MM.1S (cell line): ENCODE measurements at regions not wholly inside any gene's neighbourhood (a gene's known extent, or its start where the extent isn't known, plus 50 kb on each side); places are given as distances from the start of the nearest gene placed in this dataset.

Experiments
- DNase-seq: peaks from one replicate; pipeline ENCODE4 v3.0.0-alpha.2; 2015
- H2AFZ ChIP-seq: fragments of 300-600 bp; sonication (generic); 2 replicates; pipeline ENCODE4 v1.6.0; 2016; ENCODE audit warnings: antibody characterized with exemption, low read length
- H3F3A ChIP-seq: fragments of 300-600 bp; sonication (generic); 2 replicates; pipeline ENCODE4 v1.6.1; 2016; ENCODE audit warnings: mild to moderate bottlenecking, antibody characterized with exemption, low read length, moderate library complexity, mixed read lengths; ENCODE audit not compliant: insufficient read depth
- H3K27ac ChIP-seq: fragments of 300-600 bp; sonication (generic); 2 replicates; pipeline ENCODE4 v1.5.1; 2016; ENCODE audit warnings: mild to moderate bottlenecking, low read length
- H3K27me3 ChIP-seq: fragments of 300-600 bp; sonication (generic); replicated peaks from 2 replicates; pipeline ENCODE4 v1.6.0; 2016; ENCODE audit warnings: low read length; ENCODE audit not compliant: insufficient read depth
- H3K36me3 ChIP-seq: fragments of 300-600 bp; sonication (generic); replicated peaks from 2 replicates; pipeline ENCODE4 v1.6.1; 2016; ENCODE audit warnings: mild to moderate bottlenecking, low read length, mixed read lengths; ENCODE audit not compliant: insufficient read depth
- H3K4me1 ChIP-seq: fragments of 300-600 bp; sonication (generic); 2 replicates; pipeline ENCODE4 v1.6.1; 2016; ENCODE audit warnings: low read length, mixed read lengths
- H3K4me2 ChIP-seq: fragments of 300-600 bp; sonication (generic); 2 replicates; pipeline ENCODE4 v1.6.0; 2016; ENCODE audit warnings: low read depth, low read length
- H3K4me3 ChIP-seq: fragments of 300-600 bp; sonication (generic); 2 replicates; pipeline ENCODE4 v1.5.1; 2016; ENCODE audit warnings: low read length, mixed read lengths
- H3K79me2 ChIP-seq: fragments of 300-600 bp; sonication (generic); 2 replicates; pipeline ENCODE4 v1.6.1; 2016; ENCODE audit warnings: mixed run types, low read length, mixed read lengths
- H3K9ac ChIP-seq: fragments of 300-600 bp; sonication (generic); 2 replicates; pipeline ENCODE4 v1.6.1; 2016; ENCODE audit warnings: low read length, mixed read lengths
- H3K9me2 ChIP-seq: fragments of 300-600 bp; sonication (generic); replicated peaks from 2 replicates; pipeline ENCODE4 v1.6.1; 2016; ENCODE audit warnings: mild to moderate bottlenecking, low read length, mixed read lengths; ENCODE audit not compliant: insufficient read depth
- H3K9me3 ChIP-seq: fragments of 300-600 bp; sonication (generic); replicated peaks from 2 replicates; pipeline ENCODE4 v1.6.1; 2016; ENCODE audit warnings: mild to moderate bottlenecking, low read length, mixed read lengths; ENCODE audit not compliant: insufficient read depth
- H4K20me1 ChIP-seq: fragments of 300-600 bp; sonication (generic); 2 replicates; pipeline ENCODE4 v1.6.1; 2016; ENCODE audit warnings: mild to moderate bottlenecking, low read length, moderate library complexity, mixed read lengths; ENCODE audit not compliant: insufficient read depth
- EZH2 ChIP-seq: fragments of 300-600 bp; sonication (generic); optimal IDR thresholded peaks from 2 replicates; pipeline ENCODE3; 2017; ENCODE audit warnings: low read depth, mild to moderate bottlenecking, antibody characterized with exemption, low read length, mixed read lengths
- EZH2phosphoT487 ChIP-seq: fragments of 300-600 bp; sonication (generic); IDR thresholded peaks from 2 replicates; pipeline ENCODE4 v1.6.1; 2018; ENCODE audit warnings: antibody characterized with exemption, low read length
- TF ChIP-seq, protein P1 (sequence below): fragments of 300-600 bp; sonication (generic); IDR thresholded peaks from 2 replicates; pipeline ENCODE4 v1.5.1; 2016; ENCODE audit warnings: antibody characterized with exemption, low read length, mixed read lengths

DNA sequence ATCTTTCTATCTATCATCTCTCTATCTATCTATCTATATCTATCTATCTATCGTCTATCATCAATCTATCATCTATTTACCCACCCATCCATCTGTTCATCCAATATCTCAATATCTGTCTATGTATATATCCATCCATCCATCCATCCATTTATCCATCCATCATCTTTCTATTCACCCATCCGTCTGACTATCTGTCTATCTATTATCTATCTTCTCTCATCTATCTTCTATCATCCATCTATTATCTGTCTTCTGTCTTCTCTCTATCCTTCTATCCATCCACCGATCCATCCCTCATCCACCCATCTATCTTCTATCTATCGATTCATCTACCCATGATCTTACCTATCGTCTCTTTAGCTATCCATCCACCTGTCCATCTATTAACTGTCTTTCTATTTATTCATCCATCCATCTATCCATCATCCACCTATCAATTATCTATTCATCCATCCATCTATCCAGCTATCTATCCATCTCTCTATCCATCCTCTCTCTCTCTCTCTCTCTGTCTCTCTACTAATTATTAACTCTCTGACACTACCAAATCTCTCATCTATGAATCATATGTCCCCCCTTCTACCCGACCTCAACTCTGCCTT is 89.1 kb downstream of the DHCR7 start:
- no peak for TF ChIP-seq EZH2
- TF ChIP-seq, protein P1, sequence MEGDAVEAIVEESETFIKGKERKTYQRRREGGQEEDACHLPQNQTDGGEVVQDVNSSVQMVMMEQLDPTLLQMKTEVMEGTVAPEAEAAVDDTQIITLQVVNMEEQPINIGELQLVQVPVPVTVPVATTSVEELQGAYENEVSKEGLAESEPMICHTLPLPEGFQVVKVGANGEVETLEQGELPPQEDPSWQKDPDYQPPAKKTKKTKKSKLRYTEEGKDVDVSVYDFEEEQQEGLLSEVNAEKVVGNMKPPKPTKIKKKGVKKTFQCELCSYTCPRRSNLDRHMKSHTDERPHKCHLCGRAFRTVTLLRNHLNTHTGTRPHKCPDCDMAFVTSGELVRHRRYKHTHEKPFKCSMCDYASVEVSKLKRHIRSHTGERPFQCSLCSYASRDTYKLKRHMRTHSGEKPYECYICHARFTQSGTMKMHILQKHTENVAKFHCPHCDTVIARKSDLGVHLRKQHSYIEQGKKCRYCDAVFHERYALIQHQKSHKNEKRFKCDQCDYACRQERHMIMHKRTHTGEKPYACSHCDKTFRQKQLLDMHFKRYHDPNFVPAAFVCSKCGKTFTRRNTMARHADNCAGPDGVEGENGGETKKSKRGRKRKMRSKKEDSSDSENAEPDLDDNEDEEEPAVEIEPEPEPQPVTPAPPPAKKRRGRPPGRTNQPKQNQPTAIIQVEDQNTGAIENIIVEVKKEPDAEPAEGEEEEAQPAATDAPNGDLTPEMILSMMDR, result no peak
- no peak for TF ChIP-seq EZH2phosphoT487
- H3K4me1 ChIP-seq, result no peaks in the 10 kb centered on the region

DNA sequence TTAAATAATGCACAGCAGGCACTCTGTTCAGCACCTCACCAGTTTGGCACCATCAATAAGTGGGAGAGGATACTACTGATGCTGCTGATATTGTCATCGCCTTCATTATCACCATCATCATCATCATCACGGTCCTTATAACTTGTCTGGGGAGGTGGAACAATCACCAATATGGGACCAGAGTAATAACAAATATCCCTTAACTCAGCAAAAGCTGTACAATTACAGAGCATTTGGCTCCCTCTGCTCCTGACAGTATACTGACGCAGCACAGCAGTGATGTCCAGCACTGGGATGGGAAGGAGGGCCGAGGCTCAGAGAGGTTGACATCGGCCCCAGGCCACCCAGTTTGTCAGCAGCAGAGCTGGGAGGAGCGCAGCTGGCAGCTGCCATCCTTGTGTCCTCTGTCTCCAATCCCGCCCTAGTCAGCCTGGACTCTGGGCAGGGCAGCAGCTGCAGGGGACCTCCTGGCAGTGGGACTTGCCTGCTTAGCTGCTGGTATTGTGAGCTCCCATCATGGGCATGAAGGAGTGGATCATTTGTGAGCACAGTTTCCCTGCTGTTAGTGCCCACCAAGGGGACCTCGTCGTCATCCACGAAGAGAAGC is 90.0 kb downstream of the DHCR7 start:
- Histone ChIP-seq H4K20me1 (no peaks in the 10 kb centered on the region), H3K36me3 (no peaks in the 10 kb centered on the region), H3K4me2 (no peak overlapping the region), H3K9me3 (no peaks in the 10 kb centered on the region), H3K27me3 (peaks cover 41% of the 10 kb centered on the region), H3K4me1 (no peaks in the 10 kb centered on the region), H3F3A (no peaks in the 10 kb centered on the region), H3K27ac (no peak overlapping the region), H2AFZ (no peak overlapping the region), H3K79me2 (no peaks in the 10 kb centered on the region), H3K4me3 (no peak overlapping the region), H3K9me2 (no peaks in the 10 kb centered on the region), H3K9ac (no peak overlapping the region)
- DNase-seq, result no peak
- no peak for TF ChIP-seq EZH2
- no peak for TF ChIP-seq EZH2phosphoT487
- TF ChIP-seq, protein P1, result no peak

More for the DNA sequence above, 89.1 kb downstream of the DHCR7 start:
- DNase-seq, result no peak
- no peak overlapping the region for H2AFZ ChIP-seq
- peaks cover 41% of the 10 kb centered on the region for H3K27me3 ChIP-seq
- no peak overlapping the region for H3K27ac ChIP-seq
- no peaks in the 10 kb centered on the region for H3K36me3 ChIP-seq
- H3F3A ChIP-seq, result no peaks in the 10 kb centered on the region
- H3K9ac ChIP-seq, result no peak overlapping the region
- H3K9me3 ChIP-seq, result no peaks in the 10 kb centered on the region
- H3K9me2 ChIP-seq, result no peaks in the 10 kb centered on the region
- no peaks in the 10 kb centered on the region for H4K20me1 ChIP-seq
- H3K4me3 ChIP-seq, result no peak overlapping the region
- no peaks in the 10 kb centered on the region for H3K79me2 ChIP-seq
- H3K4me2 ChIP-seq, result no peak overlapping the region

DNA sequence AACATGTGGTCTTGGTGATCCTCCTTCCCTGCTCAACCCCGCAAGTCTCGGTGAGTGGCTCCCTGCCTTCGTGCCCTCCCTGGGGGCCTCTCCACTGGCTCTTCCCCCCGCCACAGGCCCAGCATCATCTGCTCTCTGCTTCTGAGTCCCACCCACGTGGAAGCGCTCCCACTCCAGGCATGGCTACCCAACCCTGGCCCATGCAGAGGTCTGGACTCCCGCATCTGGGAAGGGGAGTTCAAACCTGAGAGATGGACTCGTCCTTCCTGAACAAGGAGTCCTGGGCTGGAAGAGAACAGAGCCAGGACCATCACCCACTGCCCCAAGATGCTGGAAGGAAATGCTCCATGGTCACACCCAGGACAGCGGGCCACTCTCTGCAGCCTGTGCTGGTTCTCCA is 90.8 kb downstream of the DHCR7 start:
- no peak overlapping the region for H3K4me3 ChIP-seq
- no peak for DNase-seq
- no peaks in the 10 kb centered on the region for H3K36me3 ChIP-seq
- no peak overlapping the region for H3K9ac ChIP-seq
- H3K27me3 ChIP-seq, result peaks cover 49% of the 10 kb centered on the region
- no peaks in the 10 kb centered on the region for H3K9me2 ChIP-seq
- no peaks in the 10 kb centered on the region for H4K20me1 ChIP-seq
- H3K4me2 ChIP-seq, result no peak overlapping the region
- H3F3A ChIP-seq, result no peaks in the 10 kb centered on the region
- no peak overlapping the region for H3K27ac ChIP-seq
- no peaks in the 10 kb centered on the region for H3K4me1 ChIP-seq
- H3K79me2 ChIP-seq, result no peaks in the 10 kb centered on the region
- no peak for TF ChIP-seq EZH2phosphoT487
- TF ChIP-seq EZH2, result no peak
- TF ChIP-seq, protein P1, result no peak
- H3K9me3 ChIP-seq, result no peaks in the 10 kb centered on the region
- H2AFZ ChIP-seq, result no peak overlapping the region
